ENCODE measurements at regions not wholly inside any gene's neighbourhood (a gene's known extent, or its start where the extent isn't known, plus 50 kb on each side); places are given as distances from the start of the nearest gene placed in this dataset.

- H3K4me1 ChIP-seq (replicated peaks): no peaks in the 10 kb centered on the region
- no peaks in the 10 kb centered on the region for H3K27me3 ChIP-seq (replicated peaks; ENCODE audit: insufficient read depth)
- no peak for TF ChIP-seq POLR2A (IDR thresholded peaks at IDR 0.05)
- peak in 3 of 4 experiments; percentile 39 to 51 (median 43) for TF ChIP-seq CTCF (IDR thresholded peaks at IDR 0.05)
- WGBS: 39% methylated on average over 5 of the region's 5 CpGs
- no peaks in the 10 kb centered on the region for H3K36me3 ChIP-seq
- DNase-seq (ENCODE audit: low spot score): peak; percentile 49
- intact Hi-C loops (cut with DNase I): no loop called here
- no peak overlapping the region for H3K27ac ChIP-seq
- H3K9me3 ChIP-seq: no peaks in the 10 kb centered on the region
- no peak overlapping the region for H3K4me3 ChIP-seq
These were observed 156.2 kb downstream of the MELK start for GRCh38 chr9:36728651-36729520.

GRCh38 chr9:36729906-36730305 lies 157.2 kb downstream of the MELK start:
- TF ChIP-seq POLR2A (IDR thresholded peaks at IDR 0.05) (no peak), CTCF (IDR thresholded peaks at IDR 0.05) (no peak), POLR2AphosphoS5 (IDR thresholded peaks at IDR 0.05) (no peak)
- WGBS: 72% methylated on average over 2 of the region's 2 CpGs
- no peak overlapping the region for H3K4me3 ChIP-seq

GRCh38 chr9:36730414-36730813 lies 157.7 kb downstream of the MELK start:
- peaks cover 6% of the 10 kb centered on the region for H3K27me3 ChIP-seq (replicated peaks; ENCODE audit: insufficient read depth)
- WGBS: 81% methylated on average over 5 of the region's 5 CpGs
- H3K27ac ChIP-seq: no peak overlapping the region
- TF ChIP-seq POLR2AphosphoS5 (IDR thresholded peaks at IDR 0.05) (no peak), POLR2A (IDR thresholded peaks at IDR 0.05) (no peak), CTCF (IDR thresholded peaks at IDR 0.05) (no peak)
- H3K36me3 ChIP-seq: no peaks in the 10 kb centered on the region
- DNase-seq (ENCODE audit: low spot score): no peak
- H3K9me3 ChIP-seq: no peaks in the 10 kb centered on the region
- H3K4me3 ChIP-seq: no peak overlapping the region
- H3K4me1 ChIP-seq (replicated peaks): no peaks in the 10 kb centered on the region
- intact Hi-C loops (cut with DNase I): no loop called here

More at GRCh38 chr9:36729906-36730305, 157.2 kb downstream of the MELK start:
- DNase-seq (ENCODE audit: low spot score): no peak
- Histone ChIP-seq H3K9me3 (no peaks in the 10 kb centered on the region), H3K36me3 (no peaks in the 10 kb centered on the region), H3K27ac (no peak overlapping the region), H3K4me1 (replicated peaks) (no peaks in the 10 kb centered on the region), H3K27me3 (replicated peaks; ENCODE audit: insufficient read depth) (peaks cover 6% of the 10 kb centered on the region)
- intact Hi-C loops (cut with DNase I): no loop called here

GRCh38 chr9:36731068-36731956 lies 158.6 kb downstream of the MELK start:
- TF ChIP-seq POLR2AphosphoS5 (IDR thresholded peaks at IDR 0.05) (no peak), CTCF (IDR thresholded peaks at IDR 0.05) (no peak), POLR2A (IDR thresholded peaks at IDR 0.05) (no peak)
- intact Hi-C loops (cut with DNase I): no loop called here
- WGBS: 62% methylated on average over 10 of the region's 10 CpGs
- Histone ChIP-seq H3K27ac (no peak overlapping the region), H3K36me3 (no peaks in the 10 kb centered on the region), H3K27me3 (replicated peaks; ENCODE audit: insufficient read depth) (peaks cover 6% of the 10 kb centered on the region), H3K4me1 (replicated peaks) (no peaks in the 10 kb centered on the region), H3K9me3 (no peaks in the 10 kb centered on the region), H3K4me3 (no peak overlapping the region)
- DNase-seq (ENCODE audit: low spot score): no peak

Measured in prostate gland (tissue), 2 donors.